Keratinocyte (primary cell): ENCODE measurements at regions not wholly inside any gene's neighbourhood (a gene's known extent, or its start where the extent isn't known, plus 50 kb on each side); places are given as distances from the start of the nearest gene placed in this dataset.

ENCODE experiments used
- DNase-seq: peaks from one replicate; pipeline ENCODE4 v3.0.0-alpha.2; 2011; ENCODE audit warnings: low read depth, missing footprints, low spot score
- FAIRE-seq: peaks from 2 replicates; lab custom pipeline; 2011; peaks lifted over from hg19 to GRCh38; lab: Jason Lieb, UNC
- H2AFZ ChIP-seq: 2 replicates; pipeline ENCODE4 v1.6.0; 2012; ENCODE audit warnings: low read length, control low read depth, inconsistent platforms; ENCODE audit not compliant: control insufficient read depth
- H3K27ac ChIP-seq: 2 replicates; pipeline ENCODE4 v1.5.1; 2011; ENCODE audit warnings: low read length; ENCODE audit not compliant: control insufficient read depth, insufficient read depth
- H3K27me3 ChIP-seq: 3 replicates; pipeline ENCODE4 v1.6.0; 2011; ENCODE audit warnings: low read length; ENCODE audit not compliant: control insufficient read depth, insufficient read depth; ENCODE audit errors: extremely low read depth
- H3K36me3 ChIP-seq, 2 experiments: 2 replicates in 1 of 2; 3 replicates in 1 of 2; pipeline ENCODE4 v1.5.1; 2011; ENCODE audit warnings: low read length in 2 of 2, mild to moderate bottlenecking in 1 of 2; ENCODE audit not compliant: control insufficient read depth in 2 of 2, insufficient read depth in 2 of 2; ENCODE audit errors: extremely low read depth in 1 of 2
- H3K4me1 ChIP-seq: 3 replicates; pipeline ENCODE4 v1.5.1; 2011; ENCODE audit warnings: low read length; ENCODE audit not compliant: control insufficient read depth, insufficient read depth; ENCODE audit errors: extremely low read depth
- H3K4me2 ChIP-seq: 3 replicates; pipeline ENCODE4 v1.6.0; 2011; ENCODE audit warnings: low read depth, low read length; ENCODE audit not compliant: control insufficient read depth, insufficient read depth; ENCODE audit errors: extremely low read depth
- H3K4me3 ChIP-seq, 3 experiments: fragments of 200-600 bp in 1 of 3; sonication (generic) in 1 of 3; 2 replicates in 2 of 3; 3 replicates in 1 of 3; pipeline ENCODE4 v1.5.1; 2011 to 2016; ENCODE audit warnings: low read length in 3 of 3, mild to moderate bottlenecking in 3 of 3, control low read depth in 2 of 3, inconsistent platforms in 1 of 3, low read depth in 1 of 3, mixed read lengths in 1 of 3, mixed run types in 1 of 3, moderate library complexity in 1 of 3; ENCODE audit not compliant: control insufficient read depth in 2 of 3, insufficient read depth in 2 of 3; ENCODE audit errors: extremely low read depth in 1 of 3
- H3K79me2 ChIP-seq: 2 replicates; pipeline ENCODE4 v1.6.0; 2012; ENCODE audit warnings: low read length; ENCODE audit not compliant: control insufficient read depth, insufficient read depth
- H3K9ac ChIP-seq: 3 replicates; pipeline ENCODE4 v1.6.0; 2011; ENCODE audit warnings: low read length; ENCODE audit not compliant: control insufficient read depth, insufficient read depth; ENCODE audit errors: extremely low read depth
- H3K9me1 ChIP-seq: 3 replicates; pipeline ENCODE4 v1.6.0; 2011; ENCODE audit warnings: low read length; ENCODE audit not compliant: control insufficient read depth, insufficient read depth; ENCODE audit errors: extremely low read depth
- H3K9me3 ChIP-seq: 2 replicates; pipeline ENCODE4 v1.5.1; 2012; ENCODE audit warnings: low read depth, low read length; ENCODE audit not compliant: control insufficient read depth
- H4K20me1 ChIP-seq: 3 replicates; pipeline ENCODE4 v1.6.0; 2011; ENCODE audit warnings: low read length; ENCODE audit not compliant: control insufficient read depth, insufficient read depth; ENCODE audit errors: extremely low read depth
- CTCF ChIP-seq, 3 experiments: IDR thresholded peaks in 1 of 3; conservative IDR thresholded peaks in 1 of 3; optimal IDR thresholded peaks in 1 of 3; 2 replicates in 2 of 3; 3 replicates in 1 of 3; pipeline versions ENCODE3 to v1.5.1; 2011; ENCODE audit warnings: low read length in 3 of 3, mild to moderate bottlenecking in 3 of 3, moderate library complexity in 2 of 3, control low read depth in 1 of 3, inconsistent platforms in 1 of 3; ENCODE audit not compliant: insufficient read depth in 2 of 3; ENCODE audit errors: extremely low read depth in 1 of 3
- EZH2 ChIP-seq: IDR thresholded peaks from one replicate; pipeline ENCODE4 v1.6.1; 2012; ENCODE audit warnings: inconsistent platforms, mild to moderate bottlenecking, low read length, moderate library complexity
- dilution Hi-C: fragments of 300-500 bp; cut with MboI; formaldehyde crosslinking; loops from one replicate; pipeline ENCODE4 v1.7.0; 2020; ENCODE audit warnings: low sequenced_read_pairs; ENCODE audit not compliant: extremely low pct_ligation_motif_present

- DNase-seq (no peak), FAIRE-seq (no peak)
- Histone ChIP-seq H3K9me3 (no peaks in the 10 kb centered on the region), H3K27me3 (no peaks in the 10 kb centered on the region), H3K4me3 (no peak overlapping the region), H3K9ac (no peak overlapping the region), H4K20me1 (no peaks in the 10 kb centered on the region), H3K4me2 (no peak overlapping the region), H2AFZ (no peak overlapping the region), H3K36me3 (no peaks in the 10 kb centered on the region), H3K27ac (no peak overlapping the region), H3K9me1 (no peaks in the 10 kb centered on the region), H3K4me1 (no peaks in the 10 kb centered on the region), H3K79me2 (no peaks in the 10 kb centered on the region)
- no peak for TF ChIP-seq EZH2
- TF ChIP-seq CTCF (optimal IDR thresholded peaks at IDR 0.05 in 1 of 3, IDR thresholded peaks at IDR 0.05 in 1 of 3, conservative IDR thresholded peaks at IDR 0.05 in 1 of 3; ENCODE audit: extremely low read depth in 1 of 3, insufficient read depth in 2 of 3, low read length in 3 of 3) = no peak
- dilution Hi-C loops = no loop called here
These were observed 1313.9 kb upstream of the ACVR2A start for GRCh38 chr2:146530886-146531285.

GRCh38 chr2:146527166-146527565 lies 1317.7 kb upstream of the ACVR2A start:
- Histone ChIP-seq H3K9ac (no peak overlapping the region), H3K9me3 (no peaks in the 10 kb centered on the region), H3K4me3 (no peak overlapping the region), H3K27ac (no peak overlapping the region), H3K9me1 (no peaks in the 10 kb centered on the region), H3K4me2 (no peak overlapping the region), H3K4me1 (no peaks in the 10 kb centered on the region), H3K27me3 (no peaks in the 10 kb centered on the region), H4K20me1 (no peaks in the 10 kb centered on the region), H2AFZ (no peak overlapping the region), H3K36me3 (no peaks in the 10 kb centered on the region), H3K79me2 (no peaks in the 10 kb centered on the region)
- FAIRE-seq (no peak), DNase-seq (no peak)
- dilution Hi-C loops = no loop called here
- TF ChIP-seq EZH2 (no peak), CTCF (optimal IDR thresholded peaks at IDR 0.05 in 1 of 3, IDR thresholded peaks at IDR 0.05 in 1 of 3, conservative IDR thresholded peaks at IDR 0.05 in 1 of 3; ENCODE audit: extremely low read depth in 1 of 3, insufficient read depth in 2 of 3, low read length in 3 of 3) (no peak)
